Sigmoid colon (tissue), 6 donors: ENCODE measurements at regions not wholly inside any gene's neighbourhood (a gene's known extent, or its start where the extent isn't known, plus 50 kb on each side); places are given as distances from the start of the nearest gene placed in this dataset.

Experiments used
- DNase-seq: peaks from one replicate; pipeline ENCODE4 v3.0.0-alpha.2; 2019
- H3K27ac ChIP-seq, 4 donors: fragments of 200-600 bp; sonication (generic); one replicate each; pipeline ENCODE4 v1.5.1; 2016 to 2019; ENCODE audit warnings: mild to moderate bottlenecking in 1 of 4
- H3K27me3 ChIP-seq, 3 donors: fragments of 200-600 bp; sonication (generic); one replicate each; pipeline ENCODE4 v1.5.1; 2019; ENCODE audit warnings: mild to moderate bottlenecking in 1 of 3
- H3K36me3 ChIP-seq, 4 donors: fragments of 200-600 bp; sonication (generic); one replicate each; pipeline ENCODE4 v1.5.1; 2016 to 2019
- H3K4me1 ChIP-seq, 4 donors: fragments of 200-600 bp; sonication (generic); one replicate each; pipeline ENCODE4 v1.5.1; 2017 to 2019
- H3K4me3 ChIP-seq, 4 donors: fragments of 200-600 bp; sonication (generic); one replicate each; pipeline ENCODE4 v1.5.1; 2017 to 2019; ENCODE audit warnings: mild to moderate bottlenecking in 2 of 4, moderate library complexity in 1 of 4
- H3K9me3 ChIP-seq, 4 donors: fragments of 200-600 bp in 3 of 4; sonication (generic) in 3 of 4; one replicate each; pipeline versions ENCODE4 v1.5.1 to v1.6.1; 2013 to 2019
- CTCF ChIP-seq, 4 experiments: fragments of 450-650 bp in 3 of 4; fragments of 200-600 bp in 1 of 4; IDR thresholded peaks; one replicate each; pipeline ENCODE4 v1.5.1; 2016 to 2019; ENCODE audit warnings: antibody characterized with exemption in 4 of 4, mild to moderate bottlenecking in 3 of 4, moderate library complexity in 2 of 4
- EP300 ChIP-seq, 4 donors: sonication (generic); formaldehyde crosslinking; IDR thresholded peaks; one replicate each; pipeline ENCODE4 v1.6.1; 2017; ENCODE audit warnings: antibody characterized with exemption in 4 of 4
- POLR2A ChIP-seq, 2 donors: fragments of 450-650 bp; IDR thresholded peaks; one replicate each; pipeline ENCODE4 v1.6.1; 2016; ENCODE audit warnings: antibody characterized with exemption in 2 of 2, mild to moderate bottlenecking in 2 of 2, moderate library complexity in 2 of 2
- POLR2AphosphoS5 ChIP-seq, 4 donors: sonication (generic); formaldehyde crosslinking; IDR thresholded peaks; one replicate each; pipeline ENCODE4 v1.6.1; 2017; ENCODE audit warnings: antibody characterized with exemption in 4 of 4
- WGBS, 2 donors: extraction: QIAGEN DNeasy Blood & Tissue Kit; methylation state at CpG; one replicate each; pipeline ENCODE4 v1.1.7; 2013; 5-methylcytosine and 5-hydroxymethylcytosine counted together
- intact Hi-C: fragments of 100-400 bp; cut with DNase I; formaldehyde crosslinking; loops from one replicate; pipeline ENCODE4 v1.15.1; 2023
- donor health status: healthy with polysubstance abuse.
- donor health status: healthy.

- no peak for TF ChIP-seq POLR2AphosphoS5 (IDR thresholded peaks at IDR 0.05)
- TF ChIP-seq EP300 (IDR thresholded peaks at IDR 0.05): no peak
- no peak for TF ChIP-seq CTCF (IDR thresholded peaks at IDR 0.05)
- TF ChIP-seq POLR2A (IDR thresholded peaks at IDR 0.05): no peak
- DNase-seq: no peak
- Histone ChIP-seq H3K9me3 (no peaks in the 10 kb centered on the region), H3K36me3 (no peaks in the 10 kb centered on the region), H3K27ac (no peak overlapping the region), H3K4me3 (no peak overlapping the region), H3K4me1 (no peaks in the 10 kb centered on the region), H3K27me3 (no peaks in the 10 kb centered on the region)
- 64 to 83% methylated on average over 5 of the region's 5 CpGs for WGBS, 2 donors
- intact Hi-C loops: no loop called here
Observed at GRCh38 chr4:177699365-177700213, 257.4 kb upstream of the AGA start.

GRCh38 chr4:177706916-177707315 is 264.7 kb upstream of the AGA start:
- H3K4me1 ChIP-seq: no peaks in the 10 kb centered on the region
- DNase-seq: no peak
- intact Hi-C loops: no loop called here
- H3K27me3 ChIP-seq: no peaks in the 10 kb centered on the region
- H3K27ac ChIP-seq: no peak overlapping the region
- H3K4me3 ChIP-seq: no peak overlapping the region
- TF ChIP-seq POLR2AphosphoS5 (IDR thresholded peaks at IDR 0.05): no peak
- no peak for TF ChIP-seq EP300 (IDR thresholded peaks at IDR 0.05)
- TF ChIP-seq CTCF (IDR thresholded peaks at IDR 0.05): no peak
- no peaks in the 10 kb centered on the region for H3K36me3 ChIP-seq
- WGBS, 2 donors: 88 to 93% methylated on average over 2 of the region's 2 CpGs
- no peaks in the 10 kb centered on the region for H3K9me3 ChIP-seq

GRCh38 chr4:177713454-177713853 is 271.2 kb upstream of the AGA start:
- DNase-seq: no peak
- no peaks in the 10 kb centered on the region for H3K27me3 ChIP-seq
- no peak for TF ChIP-seq POLR2A (IDR thresholded peaks at IDR 0.05)
- TF ChIP-seq CTCF (IDR thresholded peaks at IDR 0.05): no peak
- TF ChIP-seq POLR2AphosphoS5 (IDR thresholded peaks at IDR 0.05): no peak
- no peak for TF ChIP-seq EP300 (IDR thresholded peaks at IDR 0.05)
- no peaks in the 10 kb centered on the region for H3K4me1 ChIP-seq
- 62 to 88% methylated on average over 3 of the region's 3 CpGs for WGBS, 2 donors
- no peaks in the 10 kb centered on the region for H3K9me3 ChIP-seq
- intact Hi-C loops: no loop called here
- no peak overlapping the region for H3K27ac ChIP-seq
- H3K36me3 ChIP-seq: no peaks in the 10 kb centered on the region
- no peak overlapping the region for H3K4me3 ChIP-seq

GRCh38 chr4:177717407-177717806 is 275.2 kb upstream of the AGA start:
- H3K27me3 ChIP-seq: no peaks in the 10 kb centered on the region
- H3K9me3 ChIP-seq: no peaks in the 10 kb centered on the region
- intact Hi-C loops: no loop called here
- TF ChIP-seq CTCF (IDR thresholded peaks at IDR 0.05) (no peak), EP300 (IDR thresholded peaks at IDR 0.05) (no peak), POLR2AphosphoS5 (IDR thresholded peaks at IDR 0.05) (no peak), POLR2A (IDR thresholded peaks at IDR 0.05) (no peak)
- H3K27ac ChIP-seq: no peak overlapping the region
- no peaks in the 10 kb centered on the region for H3K36me3 ChIP-seq
- no peaks in the 10 kb centered on the region for H3K4me1 ChIP-seq
- DNase-seq: no peak
- H3K4me3 ChIP-seq: no peak overlapping the region
- 84 to 85% methylated on average over 1 of the region's 1 CpG for WGBS, 2 donors

GRCh38 chr4:177718514-177718913 is 276.3 kb upstream of the AGA start:
- H3K4me1 ChIP-seq: no peaks in the 10 kb centered on the region
- DNase-seq: no peak
- WGBS, 2 donors: 86 to 90% methylated on average over 4 of the region's 4 CpGs
- intact Hi-C loops: no loop called here
- TF ChIP-seq CTCF (IDR thresholded peaks at IDR 0.05): no peak
- no peak for TF ChIP-seq POLR2AphosphoS5 (IDR thresholded peaks at IDR 0.05)
- TF ChIP-seq POLR2A (IDR thresholded peaks at IDR 0.05): no peak
- TF ChIP-seq EP300 (IDR thresholded peaks at IDR 0.05): no peak
- H3K27me3 ChIP-seq: no peaks in the 10 kb centered on the region
- no peaks in the 10 kb centered on the region for H3K9me3 ChIP-seq
- no peak overlapping the region for H3K27ac ChIP-seq
- no peak overlapping the region for H3K4me3 ChIP-seq
- no peaks in the 10 kb centered on the region for H3K36me3 ChIP-seq
